ENCODE measurements at regions not wholly inside any gene's neighbourhood (a gene's known extent, or its start where the extent isn't known, plus 50 kb on each side); places are given as distances from the start of the nearest gene placed in this dataset.

GRCh38 chr2:6025391-6025790 is 333.2 kb downstream of the SOX11 start:
- no peaks in the 10 kb centered on the region for H3K9me3 Mint-ChIP-seq (ENCODE audit: low read depth)
- no peak overlapping the region for H3K27ac Mint-ChIP-seq
- no peak overlapping the region for H3K4me3 Mint-ChIP-seq
- DNase-seq = no peak
- H3K4me1 Mint-ChIP-seq = no peaks in the 10 kb centered on the region
- H3K27me3 Mint-ChIP-seq = no peaks in the 10 kb centered on the region
- no peaks in the 10 kb centered on the region for H3K36me3 Mint-ChIP-seq
- no peak for ATAC-seq
- CTCF ChIA-PET = no interaction called here

- peaks cover 2% of the 10 kb centered on the region for H3K9me3 Mint-ChIP-seq (ENCODE audit: low read depth)
- ATAC-seq (no peak), DNase-seq (no peak)
- CTCF ChIA-PET = no interaction called here
- H3K36me3 Mint-ChIP-seq = no peaks in the 10 kb centered on the region
- H3K27ac Mint-ChIP-seq = no peak overlapping the region
- no peaks in the 10 kb centered on the region for H3K4me1 Mint-ChIP-seq
- H3K27me3 Mint-ChIP-seq = no peaks in the 10 kb centered on the region
- H3K4me3 Mint-ChIP-seq = no peak overlapping the region
Measured at GRCh38 chr2:6027066-6027465, 334.9 kb downstream of the SOX11 start.

GRCh38 chr2:6031200-6031867 is 339.1 kb downstream of the SOX11 start:
- Mint-ChIP-seq H3K27me3 (no peaks in the 10 kb centered on the region), H3K4me1 (no peaks in the 10 kb centered on the region), H3K27ac (no peak overlapping the region), H3K9me3 (ENCODE audit: low read depth) (peaks cover 2% of the 10 kb centered on the region), H3K4me3 (no peak overlapping the region), H3K36me3 (no peaks in the 10 kb centered on the region)
- CTCF ChIA-PET = no interaction called here
- DNase-seq (no peak), ATAC-seq (no peak)

- DNase-seq (no peak), ATAC-seq (no peak)
- Mint-ChIP-seq H3K27me3 (no peaks in the 10 kb centered on the region), H3K4me1 (no peaks in the 10 kb centered on the region), H3K36me3 (no peaks in the 10 kb centered on the region), H3K27ac (no peak overlapping the region), H3K9me3 (ENCODE audit: low read depth) (peaks cover 2% of the 10 kb centered on the region), H3K4me3 (no peak overlapping the region)
- CTCF ChIA-PET = no interaction called here
Measured at GRCh38 chr2:6036211-6036610, 344.0 kb downstream of the SOX11 start.

GRCh38 chr2:6043238-6043637 is 351.1 kb downstream of the SOX11 start:
- CTCF ChIA-PET = no interaction called here
- Mint-ChIP-seq H3K4me1 (no peaks in the 10 kb centered on the region), H3K27me3 (no peaks in the 10 kb centered on the region), H3K27ac (no peak overlapping the region), H3K36me3 (no peaks in the 10 kb centered on the region), H3K9me3 (ENCODE audit: low read depth) (no peaks in the 10 kb centered on the region), H3K4me3 (no peak overlapping the region)
- DNase-seq = no peak
- no peak for ATAC-seq

- no peaks in the 10 kb centered on the region for H3K36me3 Mint-ChIP-seq
- no peaks in the 10 kb centered on the region for H3K27me3 Mint-ChIP-seq
- ATAC-seq = no peak
- H3K4me3 Mint-ChIP-seq = no peak overlapping the region
- no peak for DNase-seq
- CTCF ChIA-PET = no interaction called here
- no peaks in the 10 kb centered on the region for H3K4me1 Mint-ChIP-seq
- H3K9me3 Mint-ChIP-seq (ENCODE audit: low read depth) = peaks cover 3% of the 10 kb centered on the region
- no peak overlapping the region for H3K27ac Mint-ChIP-seq
Measured at GRCh38 chr2:6052649-6053048, 360.5 kb downstream of the SOX11 start.

- H3K36me3 Mint-ChIP-seq = no peaks in the 10 kb centered on the region
- no peak for DNase-seq
- H3K4me3 Mint-ChIP-seq = no peak overlapping the region
- ATAC-seq = no peak
- H3K27ac Mint-ChIP-seq = no peak overlapping the region
- CTCF ChIA-PET = no interaction called here
- no peaks in the 10 kb centered on the region for H3K27me3 Mint-ChIP-seq
- H3K4me1 Mint-ChIP-seq = no peaks in the 10 kb centered on the region
- no peaks in the 10 kb centered on the region for H3K9me3 Mint-ChIP-seq (ENCODE audit: low read depth)
Measured at GRCh38 chr2:6053743-6054142, 361.6 kb downstream of the SOX11 start.

- Mint-ChIP-seq H3K9me3 (ENCODE audit: low read depth) (no peaks in the 10 kb centered on the region), H3K27me3 (no peaks in the 10 kb centered on the region), H3K27ac (no peak overlapping the region), H3K4me3 (no peak overlapping the region), H3K4me1 (no peaks in the 10 kb centered on the region), H3K36me3 (no peaks in the 10 kb centered on the region)
- no peak for ATAC-seq
- CTCF ChIA-PET = no interaction called here
- DNase-seq = no peak
Measured at GRCh38 chr2:6054161-6054671, 362.0 kb downstream of the SOX11 start.

- H3K36me3 Mint-ChIP-seq = no peaks in the 10 kb centered on the region
- no peaks in the 10 kb centered on the region for H3K27me3 Mint-ChIP-seq
- ATAC-seq (no peak), DNase-seq (no peak)
- CTCF ChIA-PET = no interaction called here
- H3K4me3 Mint-ChIP-seq = no peak overlapping the region
- H3K27ac Mint-ChIP-seq = no peak overlapping the region
- H3K4me1 Mint-ChIP-seq = no peaks in the 10 kb centered on the region
- no peaks in the 10 kb centered on the region for H3K9me3 Mint-ChIP-seq (ENCODE audit: low read depth)
Measured at GRCh38 chr2:6060992-6061663, 368.9 kb downstream of the SOX11 start.

- Mint-ChIP-seq H3K27ac (no peak overlapping the region), H3K4me3 (no peak overlapping the region), H3K27me3 (no peaks in the 10 kb centered on the region), H3K9me3 (ENCODE audit: low read depth) (no peaks in the 10 kb centered on the region), H3K4me1 (no peaks in the 10 kb centered on the region), H3K36me3 (no peaks in the 10 kb centered on the region)
- CTCF ChIA-PET = no interaction called here
- no peak for ATAC-seq
- no peak for DNase-seq
Measured at GRCh38 chr2:6064757-6065156, 372.6 kb downstream of the SOX11 start.

- H3K27me3 Mint-ChIP-seq = no peaks in the 10 kb centered on the region
- no peaks in the 10 kb centered on the region for H3K36me3 Mint-ChIP-seq
- ATAC-seq = no peak
- H3K27ac Mint-ChIP-seq = no peak overlapping the region
- CTCF ChIA-PET = no interaction called here
- H3K9me3 Mint-ChIP-seq (ENCODE audit: low read depth) = no peaks in the 10 kb centered on the region
- H3K4me3 Mint-ChIP-seq = no peak overlapping the region
- DNase-seq = no peak
- no peaks in the 10 kb centered on the region for H3K4me1 Mint-ChIP-seq
Measured at GRCh38 chr2:6065703-6066102, 373.5 kb downstream of the SOX11 start.

- H3K9me3 Mint-ChIP-seq (ENCODE audit: low read depth) = no peaks in the 10 kb centered on the region
- ATAC-seq (no peak), DNase-seq (no peak)
- H3K27me3 Mint-ChIP-seq = no peaks in the 10 kb centered on the region
- no peak overlapping the region for H3K27ac Mint-ChIP-seq
- H3K4me3 Mint-ChIP-seq = no peak overlapping the region
- H3K36me3 Mint-ChIP-seq = no peaks in the 10 kb centered on the region
- no peaks in the 10 kb centered on the region for H3K4me1 Mint-ChIP-seq
- CTCF ChIA-PET = no interaction called here
Measured at GRCh38 chr2:6067089-6067488, 374.9 kb downstream of the SOX11 start.

GRCh38 chr2:6067806-6068205 is 375.6 kb downstream of the SOX11 start:
- CTCF ChIA-PET = no interaction called here
- H3K27ac Mint-ChIP-seq = no peak overlapping the region
- no peaks in the 10 kb centered on the region for H3K36me3 Mint-ChIP-seq
- H3K9me3 Mint-ChIP-seq (ENCODE audit: low read depth) = no peaks in the 10 kb centered on the region
- H3K27me3 Mint-ChIP-seq = no peaks in the 10 kb centered on the region
- H3K4me3 Mint-ChIP-seq = no peak overlapping the region
- no peak for DNase-seq
- no peaks in the 10 kb centered on the region for H3K4me1 Mint-ChIP-seq
- ATAC-seq = no peak

- Mint-ChIP-seq H3K4me1 (no peaks in the 10 kb centered on the region), H3K27me3 (no peaks in the 10 kb centered on the region), H3K4me3 (no peak overlapping the region), H3K36me3 (no peaks in the 10 kb centered on the region), H3K27ac (no peak overlapping the region), H3K9me3 (ENCODE audit: low read depth) (no peaks in the 10 kb centered on the region)
- ATAC-seq (no peak), DNase-seq (no peak)
- CTCF ChIA-PET = no interaction called here
Measured at GRCh38 chr2:6068429-6068828, 376.2 kb downstream of the SOX11 start.

Data from activated CD8-positive, alpha-beta memory T cell treated with anti-CD3 and anti-CD28 coated beads, Interleukin-2, amount 10 ng/mL, durations not matched to agents 7 days and 5 days (primary cell).